Osteoblast (primary cell): ENCODE measurements at regions not wholly inside any gene's neighbourhood (a gene's known extent, or its start where the extent isn't known, plus 50 kb on each side); places are given as distances from the start of the nearest gene placed in this dataset.

Source experiments
- DNase-seq: peaks from one replicate; pipeline ENCODE4 v3.0.0; 2011; ENCODE audit warnings: low spot score, mixed read lengths; ENCODE audit not compliant: insufficient read length; ENCODE audit errors: missing footprints
- H2AFZ ChIP-seq: 2 replicates; pipeline ENCODE4 v1.6.0; 2011; ENCODE audit warnings: mild to moderate bottlenecking, low read length
- H3K27ac ChIP-seq: 2 replicates; pipeline ENCODE4 v1.5.1; 2011; ENCODE audit warnings: mild to moderate bottlenecking, low read depth, low read length, moderate library complexity
- H3K27me3 ChIP-seq: 2 replicates; pipeline ENCODE4 v1.6.0; 2012; ENCODE audit warnings: mild to moderate bottlenecking, control low read depth, inconsistent platforms, low read length, moderate library complexity; ENCODE audit not compliant: insufficient read depth
- H3K36me3 ChIP-seq: 2 replicates; pipeline ENCODE4 v1.5.1; 2011; ENCODE audit warnings: mild to moderate bottlenecking, low read length, control low read depth, moderate library complexity; ENCODE audit not compliant: insufficient read depth
- H3K4me1 ChIP-seq: 2 replicates; pipeline ENCODE4 v1.5.1; 2011; ENCODE audit warnings: mild to moderate bottlenecking, low read length, control low read depth, moderate library complexity; ENCODE audit not compliant: insufficient read depth
- H3K4me2 ChIP-seq: 2 replicates; pipeline ENCODE4 v1.6.0; 2011; ENCODE audit warnings: mild to moderate bottlenecking, low read length; ENCODE audit not compliant: insufficient read depth
- H3K4me3 ChIP-seq: fragments of 200-600 bp; sonication (generic); 3 replicates; pipeline ENCODE4 v1.5.1; 2012; ENCODE audit warnings: mild to moderate bottlenecking, low read length, inconsistent platforms; ENCODE audit not compliant: insufficient read depth
- H3K79me2 ChIP-seq: 2 replicates; pipeline ENCODE4 v1.6.0; 2012; ENCODE audit warnings: mild to moderate bottlenecking, low read length, control low read depth, inconsistent platforms; ENCODE audit not compliant: insufficient read depth
- H3K9me3 ChIP-seq: 2 replicates; pipeline ENCODE4 v1.5.1; 2011; ENCODE audit warnings: low read depth, low read length, control low read depth
- H4K20me1 ChIP-seq: 2 replicates; pipeline ENCODE4 v1.6.0; 2012; ENCODE audit warnings: mild to moderate bottlenecking, low read length, control low read depth; ENCODE audit not compliant: insufficient read depth
- TF ChIP-seq, protein P1 (sequence below): IDR thresholded peaks from 2 replicates; pipeline ENCODE4 v1.5.1; 2011; ENCODE audit warnings: mild to moderate bottlenecking, low read depth, low read length, moderate library complexity; ENCODE audit errors: extremely low read depth

DNA sequence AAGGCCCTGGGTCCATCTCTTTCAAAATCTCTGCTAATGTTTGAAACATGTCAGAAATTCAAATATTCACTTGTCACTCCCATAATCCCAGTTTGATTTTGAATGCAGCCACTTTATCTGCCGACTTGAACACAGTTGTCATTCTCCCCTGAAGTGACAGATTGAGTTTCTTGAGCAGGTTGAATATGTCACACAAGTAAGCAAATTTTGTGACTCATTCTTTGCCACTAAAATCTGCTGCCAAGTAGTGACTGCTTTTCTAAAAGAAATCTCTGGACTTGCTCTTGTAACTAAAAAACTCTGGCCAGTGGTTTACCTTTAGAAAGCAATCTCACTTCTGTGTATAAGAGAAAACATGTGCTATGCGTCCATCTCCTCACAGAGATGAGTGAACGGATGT, 357.1 kb downstream of the LMO7 start:
- no peak overlapping the region for H3K4me3 ChIP-seq
- H3K79me2 ChIP-seq, result no peaks in the 10 kb centered on the region
- no peak overlapping the region for H3K4me2 ChIP-seq
- H2AFZ ChIP-seq, result no peak overlapping the region
- H3K27ac ChIP-seq, result no peak overlapping the region
- DNase-seq, result no peak
- H4K20me1 ChIP-seq, result no peaks in the 10 kb centered on the region
- no peaks in the 10 kb centered on the region for H3K27me3 ChIP-seq
- no peaks in the 10 kb centered on the region for H3K4me1 ChIP-seq
- H3K36me3 ChIP-seq, result no peaks in the 10 kb centered on the region
- no peaks in the 10 kb centered on the region for H3K9me3 ChIP-seq
- TF ChIP-seq, protein P1, sequence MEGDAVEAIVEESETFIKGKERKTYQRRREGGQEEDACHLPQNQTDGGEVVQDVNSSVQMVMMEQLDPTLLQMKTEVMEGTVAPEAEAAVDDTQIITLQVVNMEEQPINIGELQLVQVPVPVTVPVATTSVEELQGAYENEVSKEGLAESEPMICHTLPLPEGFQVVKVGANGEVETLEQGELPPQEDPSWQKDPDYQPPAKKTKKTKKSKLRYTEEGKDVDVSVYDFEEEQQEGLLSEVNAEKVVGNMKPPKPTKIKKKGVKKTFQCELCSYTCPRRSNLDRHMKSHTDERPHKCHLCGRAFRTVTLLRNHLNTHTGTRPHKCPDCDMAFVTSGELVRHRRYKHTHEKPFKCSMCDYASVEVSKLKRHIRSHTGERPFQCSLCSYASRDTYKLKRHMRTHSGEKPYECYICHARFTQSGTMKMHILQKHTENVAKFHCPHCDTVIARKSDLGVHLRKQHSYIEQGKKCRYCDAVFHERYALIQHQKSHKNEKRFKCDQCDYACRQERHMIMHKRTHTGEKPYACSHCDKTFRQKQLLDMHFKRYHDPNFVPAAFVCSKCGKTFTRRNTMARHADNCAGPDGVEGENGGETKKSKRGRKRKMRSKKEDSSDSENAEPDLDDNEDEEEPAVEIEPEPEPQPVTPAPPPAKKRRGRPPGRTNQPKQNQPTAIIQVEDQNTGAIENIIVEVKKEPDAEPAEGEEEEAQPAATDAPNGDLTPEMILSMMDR, result no peak

DNA sequence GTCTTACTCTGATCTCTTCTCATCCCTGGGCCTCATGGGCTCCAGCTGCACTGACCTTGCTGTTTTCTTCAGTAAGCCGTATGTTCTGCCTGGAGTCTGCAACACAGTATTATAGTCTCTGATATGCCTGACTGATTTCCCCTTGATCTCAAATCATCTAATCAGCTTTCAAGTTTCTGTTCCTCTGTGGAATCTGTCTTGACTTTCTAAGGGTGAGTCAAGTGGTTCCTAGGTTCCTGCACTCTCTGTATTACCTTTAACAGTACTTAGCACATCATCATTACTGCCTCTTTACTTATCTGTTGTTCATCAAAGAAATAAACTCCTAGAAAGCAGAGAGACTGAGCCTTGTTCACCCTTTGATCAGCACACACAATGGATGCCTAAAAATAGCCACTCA, 350.7 kb downstream of the LMO7 start:
- Histone ChIP-seq H3K4me2 (no peak overlapping the region), H2AFZ (no peak overlapping the region), H3K79me2 (no peaks in the 10 kb centered on the region), H4K20me1 (no peaks in the 10 kb centered on the region), H3K36me3 (no peaks in the 10 kb centered on the region), H3K4me1 (no peaks in the 10 kb centered on the region), H3K27ac (no peak overlapping the region), H3K9me3 (no peaks in the 10 kb centered on the region), H3K27me3 (no peaks in the 10 kb centered on the region), H3K4me3 (no peak overlapping the region)
- DNase-seq, result no peak
- TF ChIP-seq, protein P1, result no peak

DNA sequence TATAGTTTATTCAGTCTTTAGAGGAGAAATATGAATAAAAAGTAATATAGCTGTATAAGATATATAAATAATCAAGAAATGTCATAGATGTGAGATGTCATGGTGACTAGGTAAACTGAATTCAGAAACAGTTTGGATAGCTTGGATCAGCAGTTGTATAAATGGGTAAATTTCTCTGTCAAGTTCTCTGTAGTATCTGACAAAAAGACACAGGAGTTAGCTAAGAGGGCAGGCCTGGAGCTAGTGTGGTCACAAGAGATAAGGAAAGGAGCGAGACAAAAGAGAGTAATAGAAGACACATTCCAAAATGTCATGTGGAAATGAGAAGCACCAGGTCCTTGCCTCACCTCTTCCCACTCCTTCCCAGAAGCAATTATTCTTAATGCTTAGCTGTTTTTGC, 349.0 kb downstream of the LMO7 start:
- Histone ChIP-seq H3K36me3 (no peaks in the 10 kb centered on the region), H2AFZ (no peak overlapping the region), H3K79me2 (no peaks in the 10 kb centered on the region), H3K4me3 (no peak overlapping the region), H3K4me1 (no peaks in the 10 kb centered on the region), H3K4me2 (no peak overlapping the region), H3K27me3 (no peaks in the 10 kb centered on the region), H3K27ac (no peak overlapping the region), H3K9me3 (no peaks in the 10 kb centered on the region), H4K20me1 (no peaks in the 10 kb centered on the region)
- no peak for DNase-seq
- TF ChIP-seq, protein P1, result no peak

DNA sequence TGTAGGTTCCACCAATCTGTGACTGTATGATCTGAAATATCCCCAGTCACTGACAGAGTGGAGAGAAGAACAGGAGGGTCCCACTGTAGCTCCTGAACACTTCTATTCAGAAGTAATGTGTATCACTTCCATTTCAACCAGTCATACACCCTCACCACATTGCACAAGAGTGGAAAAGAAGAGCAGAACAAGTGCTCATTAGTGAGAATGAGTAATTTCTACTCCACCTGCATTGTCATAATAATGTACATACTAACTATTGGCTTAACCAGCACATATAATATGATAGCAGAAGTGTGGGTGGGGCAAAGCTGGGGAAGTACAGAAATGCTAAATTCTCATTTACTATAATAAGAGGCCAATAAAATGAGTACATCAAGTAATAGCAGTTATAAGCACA, 342.7 kb downstream of the LMO7 start:
- no peaks in the 10 kb centered on the region for H3K27me3 ChIP-seq
- H4K20me1 ChIP-seq, result no peaks in the 10 kb centered on the region
- H3K4me1 ChIP-seq, result no peaks in the 10 kb centered on the region
- H3K4me3 ChIP-seq, result no peak overlapping the region
- H3K4me2 ChIP-seq, result no peak overlapping the region
- no peak for DNase-seq
- H3K79me2 ChIP-seq, result no peaks in the 10 kb centered on the region
- H2AFZ ChIP-seq, result no peak overlapping the region
- no peaks in the 10 kb centered on the region for H3K36me3 ChIP-seq
- H3K9me3 ChIP-seq, result no peaks in the 10 kb centered on the region
- H3K27ac ChIP-seq, result no peak overlapping the region
- TF ChIP-seq, protein P1, result no peak
